Skeletal muscle tissue (tissue), 3 donors: ENCODE measurements at regions not wholly inside any gene's neighbourhood (a gene's known extent, or its start where the extent isn't known, plus 50 kb on each side); places are given as distances from the start of the nearest gene placed in this dataset.
"Not testable (repeated sequence)": the region's sequence is repeated elsewhere in the genome, so short reads cannot be mapped to it uniquely, and the experiment has no call there.

Experiments
- H3K27ac ChIP-seq: one replicate; pipeline ENCODE4 v1.7.0; 2013; ENCODE audit warnings: mild to moderate bottlenecking, low read depth, low read length, inconsistent platforms
- H3K27me3 ChIP-seq, 3 donors: one replicate each; pipeline ENCODE4 v1.7.0; 2013; ENCODE audit warnings: low read length in 3 of 3; ENCODE audit not compliant: control insufficient read depth in 3 of 3, insufficient read depth in 3 of 3
- H3K36me3 ChIP-seq, 3 donors: one replicate each; pipeline ENCODE4 v1.7.0; 2013; ENCODE audit warnings: low read length in 3 of 3; ENCODE audit not compliant: control insufficient read depth in 3 of 3, insufficient read depth in 3 of 3
- H3K4me1 ChIP-seq, 3 donors: one replicate each; pipeline ENCODE4 v1.7.0; 2013; ENCODE audit warnings: low read length in 3 of 3, mild to moderate bottlenecking in 3 of 3; ENCODE audit not compliant: control insufficient read depth in 3 of 3, insufficient read depth in 3 of 3
- H3K4me3 ChIP-seq, 3 donors: one replicate each; pipeline ENCODE4 v1.7.0; 2013; ENCODE audit warnings: low read length in 3 of 3
- H3K9ac ChIP-seq, 3 donors: one replicate each; pipeline ENCODE4 v1.7.0; 2013; ENCODE audit warnings: low read length in 3 of 3, mild to moderate bottlenecking in 3 of 3, moderate library complexity in 2 of 3, low read depth in 1 of 3
- H3K9me3 ChIP-seq, 3 donors: one replicate each; pipeline ENCODE4 v1.7.0; 2013; ENCODE audit warnings: low read length in 3 of 3; ENCODE audit not compliant: control insufficient read depth in 3 of 3
- donor health status: Osteomylitis.

GRCh38 chr2:111282162-111282561 is 161.4 kb downstream of the BCL2L11 start:
- not testable (repeated sequence) for H3K9me3 ChIP-seq, H3K4me3 ChIP-seq, H3K4me1 ChIP-seq, H3K9ac ChIP-seq, H3K27ac ChIP-seq, H3K36me3 ChIP-seq, H3K27me3 ChIP-seq

GRCh38 chr2:111287646-111288568 is 167.2 kb downstream of the BCL2L11 start:
- not testable (repeated sequence) for H3K36me3 ChIP-seq, H3K9me3 ChIP-seq, H3K27me3 ChIP-seq, H3K27ac ChIP-seq, H3K4me3 ChIP-seq, H3K9ac ChIP-seq, H3K4me1 ChIP-seq

GRCh38 chr2:111290370-111290769 is 169.7 kb downstream of the BCL2L11 start:
- H3K36me3 ChIP-seq, H3K9ac ChIP-seq, H3K4me3 ChIP-seq, H3K27me3 ChIP-seq, H3K4me1 ChIP-seq, H3K27ac ChIP-seq, H3K9me3 ChIP-seq: not testable (repeated sequence)

- not testable (repeated sequence) for H3K36me3 ChIP-seq, H3K9me3 ChIP-seq, H3K27me3 ChIP-seq, H3K9ac ChIP-seq, H3K27ac ChIP-seq, H3K4me3 ChIP-seq, H3K4me1 ChIP-seq
Measured at GRCh38 chr2:111291566-111291965, 170.9 kb downstream of the BCL2L11 start.

GRCh38 chr2:111292232-111292968 is 171.7 kb downstream of the BCL2L11 start:
- H3K27ac ChIP-seq, H3K9me3 ChIP-seq, H3K27me3 ChIP-seq, H3K4me3 ChIP-seq, H3K4me1 ChIP-seq, H3K9ac ChIP-seq, H3K36me3 ChIP-seq: not testable (repeated sequence)

- not testable (repeated sequence) for H3K4me1 ChIP-seq, H3K27ac ChIP-seq, H3K36me3 ChIP-seq, H3K9me3 ChIP-seq, H3K9ac ChIP-seq, H3K4me3 ChIP-seq, H3K27me3 ChIP-seq
Measured at GRCh38 chr2:111294699-111295098, 174.0 kb downstream of the BCL2L11 start.

- not testable (repeated sequence) for H3K36me3 ChIP-seq, H3K27me3 ChIP-seq, H3K4me1 ChIP-seq, H3K9me3 ChIP-seq, H3K27ac ChIP-seq, H3K4me3 ChIP-seq, H3K9ac ChIP-seq
Measured at GRCh38 chr2:111296122-111296804, 175.5 kb downstream of the BCL2L11 start.

- H3K9me3 ChIP-seq, H3K27me3 ChIP-seq, H3K36me3 ChIP-seq, H3K9ac ChIP-seq, H3K4me3 ChIP-seq, H3K27ac ChIP-seq, H3K4me1 ChIP-seq: not testable (repeated sequence)
Measured at GRCh38 chr2:111297128-111297527, 176.4 kb downstream of the BCL2L11 start.

- not testable (repeated sequence) for H3K9me3 ChIP-seq, H3K27me3 ChIP-seq, H3K4me1 ChIP-seq, H3K4me3 ChIP-seq, H3K9ac ChIP-seq, H3K36me3 ChIP-seq, H3K27ac ChIP-seq
Measured at GRCh38 chr2:111298927-111299326, 178.2 kb downstream of the BCL2L11 start.

GRCh38 chr2:111299635-111300034 is 178.9 kb downstream of the BCL2L11 start:
- not testable (repeated sequence) for H3K9me3 ChIP-seq, H3K9ac ChIP-seq, H3K4me3 ChIP-seq, H3K36me3 ChIP-seq, H3K27me3 ChIP-seq, H3K4me1 ChIP-seq, H3K27ac ChIP-seq
